ENCODE measurements at regions not wholly inside any gene's neighbourhood (a gene's known extent, or its start where the extent isn't known, plus 50 kb on each side); places are given as distances from the start of the nearest gene placed in this dataset.
A peak's percentile ranks its signal among the peaks of the same experiment; 100 is the strongest.

GRCh38 chr12:47591361-47591791 is 114.5 kb downstream of the RPAP3 start (continued):
- TF ChIP-seq, protein P1, sequence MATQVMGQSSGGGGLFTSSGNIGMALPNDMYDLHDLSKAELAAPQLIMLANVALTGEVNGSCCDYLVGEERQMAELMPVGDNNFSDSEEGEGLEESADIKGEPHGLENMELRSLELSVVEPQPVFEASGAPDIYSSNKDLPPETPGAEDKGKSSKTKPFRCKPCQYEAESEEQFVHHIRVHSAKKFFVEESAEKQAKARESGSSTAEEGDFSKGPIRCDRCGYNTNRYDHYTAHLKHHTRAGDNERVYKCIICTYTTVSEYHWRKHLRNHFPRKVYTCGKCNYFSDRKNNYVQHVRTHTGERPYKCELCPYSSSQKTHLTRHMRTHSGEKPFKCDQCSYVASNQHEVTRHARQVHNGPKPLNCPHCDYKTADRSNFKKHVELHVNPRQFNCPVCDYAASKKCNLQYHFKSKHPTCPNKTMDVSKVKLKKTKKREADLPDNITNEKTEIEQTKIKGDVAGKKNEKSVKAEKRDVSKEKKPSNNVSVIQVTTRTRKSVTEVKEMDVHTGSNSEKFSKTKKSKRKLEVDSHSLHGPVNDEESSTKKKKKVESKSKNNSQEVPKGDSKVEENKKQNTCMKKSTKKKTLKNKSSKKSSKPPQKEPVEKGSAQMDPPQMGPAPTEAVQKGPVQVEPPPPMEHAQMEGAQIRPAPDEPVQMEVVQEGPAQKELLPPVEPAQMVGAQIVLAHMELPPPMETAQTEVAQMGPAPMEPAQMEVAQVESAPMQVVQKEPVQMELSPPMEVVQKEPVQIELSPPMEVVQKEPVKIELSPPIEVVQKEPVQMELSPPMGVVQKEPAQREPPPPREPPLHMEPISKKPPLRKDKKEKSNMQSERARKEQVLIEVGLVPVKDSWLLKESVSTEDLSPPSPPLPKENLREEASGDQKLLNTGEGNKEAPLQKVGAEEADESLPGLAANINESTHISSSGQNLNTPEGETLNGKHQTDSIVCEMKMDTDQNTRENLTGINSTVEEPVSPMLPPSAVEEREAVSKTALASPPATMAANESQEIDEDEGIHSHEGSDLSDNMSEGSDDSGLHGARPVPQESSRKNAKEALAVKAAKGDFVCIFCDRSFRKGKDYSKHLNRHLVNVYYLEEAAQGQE (IDR thresholded peaks at IDR 0.05; ENCODE audit: unreplicated experiment), result no peak
- no peak for TF ChIP-seq POLR2AphosphoS5 (IDR thresholded peaks at IDR 0.05; ENCODE audit: low read depth)
- TF ChIP-seq CREB1 (CRISPR knock-in tag; IDR thresholded peaks at IDR 0.05; ENCODE audit: low read depth), result no peak
- no peak for TF ChIP-seq JUNB (IDR thresholded peaks at IDR 0.05; ENCODE audit: unreplicated experiment)
- TF ChIP-seq NANOG (IDR thresholded peaks at IDR 0.05; ENCODE audit: borderline replicate concordance), result no peak
- TF ChIP-seq EZH2phosphoT487 (IDR thresholded peaks at IDR 0.05; ENCODE audit: unreplicated experiment), result no peak

DNA sequence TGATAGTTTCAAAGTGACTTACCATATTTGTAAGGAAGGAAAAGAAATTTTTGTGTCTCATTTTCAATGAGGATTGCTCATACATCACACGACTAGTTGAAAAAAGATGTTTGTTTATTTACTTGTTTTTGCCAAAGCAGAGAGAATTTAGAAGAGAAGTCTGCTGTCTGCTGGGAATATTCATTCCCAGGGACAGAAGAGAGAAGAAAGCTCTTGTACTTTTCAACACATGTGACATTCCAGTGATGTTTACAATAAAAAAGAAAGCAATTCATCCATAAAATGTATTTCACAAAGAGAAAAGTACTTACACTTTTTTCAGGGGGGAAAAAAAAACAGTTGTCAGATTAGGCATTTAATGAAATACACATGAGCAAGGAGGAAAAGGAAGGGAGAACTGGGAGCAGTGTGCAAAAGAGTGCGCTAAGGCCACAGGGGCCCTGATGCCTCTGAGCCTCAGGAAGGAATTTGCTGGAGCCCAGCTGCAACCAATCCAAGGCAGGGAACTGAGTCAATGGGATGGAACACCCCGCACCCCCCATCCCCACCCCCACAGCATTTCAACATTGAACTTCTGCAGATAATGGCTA is 115.0 kb downstream of the RPAP3 start:
- H2AFZ ChIP-seq, result no peak overlapping the region
- H3K79me2 ChIP-seq (replicated peaks; ENCODE audit: insufficient read depth), result no peaks in the 10 kb centered on the region
- H3K36me3 ChIP-seq (ENCODE audit: insufficient read depth), result no peaks in the 10 kb centered on the region
- H3K27me3 Mint-ChIP-seq (ENCODE audit: insufficient read depth, low read depth, poor library complexity), result peaks cover 6% of the 10 kb centered on the region
- no peaks in the 10 kb centered on the region for H4K20me1 ChIP-seq (replicated peaks; ENCODE audit: insufficient read depth)
- H3K4me3 Mint-ChIP-seq, result no peak overlapping the region
- no peak overlapping the region for H3K27ac ChIP-seq (ENCODE audit: low read depth)
- no peaks in the 10 kb centered on the region for H3K27me3 ChIP-seq (ENCODE audit: insufficient read depth)
- H3K9me3 Mint-ChIP-seq, result no peaks in the 10 kb centered on the region
- DNase-seq (ENCODE audit: low spot score) (no peak), ATAC-seq (peak; percentile 52)
- no peaks in the 10 kb centered on the region for H3F3A ChIP-seq (replicated peaks; ENCODE audit: low read depth)
- no peaks in the 10 kb centered on the region for H3K36me3 Mint-ChIP-seq (ENCODE audit: low read depth)
- no peak overlapping the region for H3K4me3 ChIP-seq
- H3K27ac Mint-ChIP-seq, result no peak overlapping the region
- peaks cover 3% of the 10 kb centered on the region; the same call in 1 of the 2 replicates for H3K4me1 ChIP-seq (ENCODE audit: insufficient read depth)
- H3K9me2 ChIP-seq (ENCODE audit: insufficient read depth), result no peaks in the 10 kb centered on the region
- peaks cover 14% of the 10 kb centered on the region for H3K4me1 Mint-ChIP-seq
- H3K4me2 ChIP-seq, result no peak overlapping the region
- TF ChIP-seq EZH2 (IDR thresholded peaks at IDR 0.05; ENCODE audit: low read depth, unreplicated experiment) (no peak), CREB1 (CRISPR knock-in tag; IDR thresholded peaks at IDR 0.05; ENCODE audit: low read depth) (no peak), POLR2AphosphoS5 (IDR thresholded peaks at IDR 0.05; ENCODE audit: low read depth) (no peak), JUNB (IDR thresholded peaks at IDR 0.05; ENCODE audit: unreplicated experiment) (no peak), ZNF331 (CRISPR knock-in tag; IDR thresholded peaks at IDR 0.05; ENCODE audit: low read depth) (no peak), STAT1 (IDR thresholded peaks at IDR 0.05; ENCODE audit: unreplicated experiment) (no peak), ZNF114 (CRISPR knock-in tag; IDR thresholded peaks at IDR 0.05) (no peak), NANOG (IDR thresholded peaks at IDR 0.05; ENCODE audit: borderline replicate concordance) (no peak)
- TF ChIP-seq, protein P2, sequence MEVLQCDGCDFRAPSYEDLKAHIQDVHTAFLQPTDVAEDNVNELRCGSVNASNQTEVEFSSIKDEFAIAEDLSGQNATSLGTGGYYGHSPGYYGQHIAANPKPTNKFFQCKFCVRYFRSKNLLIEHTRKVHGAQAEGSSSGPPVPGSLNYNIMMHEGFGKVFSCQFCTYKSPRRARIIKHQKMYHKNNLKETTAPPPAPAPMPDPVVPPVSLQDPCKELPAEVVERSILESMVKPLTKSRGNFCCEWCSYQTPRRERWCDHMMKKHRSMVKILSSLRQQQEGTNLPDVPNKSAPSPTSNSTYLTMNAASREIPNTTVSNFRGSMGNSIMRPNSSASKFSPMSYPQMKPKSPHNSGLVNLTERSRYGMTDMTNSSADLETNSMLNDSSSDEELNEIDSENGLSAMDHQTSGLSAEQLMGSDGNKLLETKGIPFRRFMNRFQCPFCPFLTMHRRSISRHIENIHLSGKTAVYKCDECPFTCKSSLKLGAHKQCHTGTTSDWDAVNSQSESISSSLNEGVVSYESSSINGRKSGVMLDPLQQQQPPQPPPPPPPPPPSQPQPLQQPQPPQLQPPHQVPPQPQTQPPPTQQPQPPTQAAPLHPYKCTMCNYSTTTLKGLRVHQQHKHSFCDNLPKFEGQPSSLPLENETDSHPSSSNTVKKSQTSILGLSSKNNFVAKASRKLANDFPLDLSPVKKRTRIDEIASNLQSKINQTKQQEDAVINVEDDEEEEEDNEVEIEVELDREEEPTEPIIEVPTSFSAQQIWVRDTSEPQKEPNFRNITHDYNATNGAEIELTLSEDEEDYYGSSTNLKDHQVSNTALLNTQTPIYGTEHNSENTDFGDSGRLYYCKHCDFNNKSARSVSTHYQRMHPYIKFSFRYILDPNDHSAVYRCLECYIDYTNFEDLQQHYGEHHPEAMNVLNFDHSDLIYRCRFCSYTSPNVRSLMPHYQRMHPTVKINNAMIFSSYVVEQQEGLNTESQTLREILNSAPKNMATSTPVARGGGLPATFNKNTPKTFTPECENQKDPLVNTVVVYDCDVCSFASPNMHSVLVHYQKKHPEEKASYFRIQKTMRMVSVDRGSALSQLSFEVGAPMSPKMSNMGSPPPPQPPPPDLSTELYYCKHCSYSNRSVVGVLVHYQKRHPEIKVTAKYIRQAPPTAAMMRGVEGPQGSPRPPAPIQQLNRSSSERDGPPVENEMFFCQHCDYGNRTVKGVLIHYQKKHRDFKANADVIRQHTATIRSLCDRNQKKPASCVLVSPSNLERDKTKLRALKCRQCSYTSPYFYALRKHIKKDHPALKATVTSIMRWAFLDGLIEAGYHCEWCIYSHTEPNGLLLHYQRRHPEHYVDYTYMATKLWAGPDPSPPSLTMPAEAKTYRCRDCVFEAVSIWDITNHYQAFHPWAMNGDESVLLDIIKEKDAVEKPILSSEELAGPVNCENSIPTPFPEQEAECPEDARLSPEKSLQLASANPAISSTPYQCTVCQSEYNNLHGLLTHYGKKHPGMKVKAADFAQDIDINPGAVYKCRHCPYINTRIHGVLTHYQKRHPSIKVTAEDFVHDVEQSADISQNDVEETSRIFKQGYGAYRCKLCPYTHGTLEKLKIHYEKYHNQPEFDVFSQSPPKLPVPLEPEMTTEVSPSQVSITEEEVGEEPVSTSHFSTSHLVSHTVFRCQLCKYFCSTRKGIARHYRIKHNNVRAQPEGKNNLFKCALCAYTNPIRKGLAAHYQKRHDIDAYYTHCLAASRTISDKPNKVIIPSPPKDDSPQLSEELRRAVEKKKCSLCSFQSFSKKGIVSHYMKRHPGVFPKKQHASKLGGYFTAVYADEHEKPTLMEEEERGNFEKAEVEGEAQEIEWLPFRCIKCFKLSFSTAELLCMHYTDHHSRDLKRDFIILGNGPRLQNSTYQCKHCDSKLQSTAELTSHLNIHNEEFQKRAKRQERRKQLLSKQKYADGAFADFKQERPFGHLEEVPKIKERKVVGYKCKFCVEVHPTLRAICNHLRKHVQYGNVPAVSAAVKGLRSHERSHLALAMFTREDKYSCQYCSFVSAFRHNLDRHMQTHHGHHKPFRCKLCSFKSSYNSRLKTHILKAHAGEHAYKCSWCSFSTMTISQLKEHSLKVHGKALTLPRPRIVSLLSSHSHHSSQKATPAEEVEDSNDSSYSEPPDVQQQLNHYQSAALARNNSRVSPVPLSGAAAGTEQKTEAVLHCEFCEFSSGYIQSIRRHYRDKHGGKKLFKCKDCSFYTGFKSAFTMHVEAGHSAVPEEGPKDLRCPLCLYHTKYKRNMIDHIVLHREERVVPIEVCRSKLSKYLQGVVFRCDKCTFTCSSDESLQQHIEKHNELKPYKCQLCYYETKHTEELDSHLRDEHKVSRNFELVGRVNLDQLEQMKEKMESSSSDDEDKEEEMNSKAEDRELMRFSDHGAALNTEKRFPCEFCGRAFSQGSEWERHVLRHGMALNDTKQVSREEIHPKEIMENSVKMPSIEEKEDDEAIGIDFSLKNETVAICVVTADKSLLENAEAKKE (CRISPR knock-in tag; IDR thresholded peaks at IDR 0.05), result no peak
- TF ChIP-seq, protein P1 (IDR thresholded peaks at IDR 0.05; ENCODE audit: unreplicated experiment), result no peak

Measured in GM23338 (cell line).